Gastrocnemius medialis (tissue), 4 donors: ENCODE measurements at regions not wholly inside any gene's neighbourhood (a gene's known extent, or its start where the extent isn't known, plus 50 kb on each side); places are given as distances from the start of the nearest gene placed in this dataset.

Source experiments
- POLR2A ChIP-seq, 2 donors: fragments of 450-650 bp; IDR thresholded peaks; one replicate each; pipeline ENCODE4 v1.6.1; 2017; ENCODE audit warnings: antibody characterized with exemption in 2 of 2, mild to moderate bottlenecking in 2 of 2, moderate library complexity in 2 of 2
- TF ChIP-seq, protein P1 (sequence below), 5 experiments: fragments of 450-650 bp in 3 of 5; fragments of 200-600 bp in 2 of 5; sonication (generic) in 2 of 5; IDR thresholded peaks in 4 of 5; conservative IDR thresholded peaks in 1 of 5; 1 replicate in 4 of 5; 2 replicates in 1 of 5; pipeline ENCODE4 v1.5.1; 2016 to 2019; ENCODE audit warnings: antibody characterized with exemption in 5 of 5, mild to moderate bottlenecking in 3 of 5, moderate library complexity in 3 of 5

DNA sequence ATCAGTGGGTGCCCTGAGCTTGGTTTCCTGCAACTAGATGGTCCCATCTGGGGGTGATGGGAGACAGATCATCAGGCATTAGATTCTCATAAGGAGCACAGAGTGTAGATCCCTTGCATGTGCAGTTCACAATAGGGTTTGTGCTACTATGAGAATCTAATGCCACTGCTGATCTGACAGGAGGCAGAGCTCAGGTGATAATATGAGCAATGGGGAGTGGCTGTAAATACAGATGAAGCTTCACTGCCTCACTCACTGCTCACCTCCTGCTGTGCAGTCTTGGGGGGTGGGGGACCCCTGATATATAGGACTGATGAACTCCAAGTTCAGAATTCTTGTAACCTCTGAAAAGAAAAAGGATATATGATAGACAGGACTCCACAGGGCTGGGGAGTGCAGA is 108.0 kb downstream of the RIN2 start:
- TF ChIP-seq, protein P1, sequence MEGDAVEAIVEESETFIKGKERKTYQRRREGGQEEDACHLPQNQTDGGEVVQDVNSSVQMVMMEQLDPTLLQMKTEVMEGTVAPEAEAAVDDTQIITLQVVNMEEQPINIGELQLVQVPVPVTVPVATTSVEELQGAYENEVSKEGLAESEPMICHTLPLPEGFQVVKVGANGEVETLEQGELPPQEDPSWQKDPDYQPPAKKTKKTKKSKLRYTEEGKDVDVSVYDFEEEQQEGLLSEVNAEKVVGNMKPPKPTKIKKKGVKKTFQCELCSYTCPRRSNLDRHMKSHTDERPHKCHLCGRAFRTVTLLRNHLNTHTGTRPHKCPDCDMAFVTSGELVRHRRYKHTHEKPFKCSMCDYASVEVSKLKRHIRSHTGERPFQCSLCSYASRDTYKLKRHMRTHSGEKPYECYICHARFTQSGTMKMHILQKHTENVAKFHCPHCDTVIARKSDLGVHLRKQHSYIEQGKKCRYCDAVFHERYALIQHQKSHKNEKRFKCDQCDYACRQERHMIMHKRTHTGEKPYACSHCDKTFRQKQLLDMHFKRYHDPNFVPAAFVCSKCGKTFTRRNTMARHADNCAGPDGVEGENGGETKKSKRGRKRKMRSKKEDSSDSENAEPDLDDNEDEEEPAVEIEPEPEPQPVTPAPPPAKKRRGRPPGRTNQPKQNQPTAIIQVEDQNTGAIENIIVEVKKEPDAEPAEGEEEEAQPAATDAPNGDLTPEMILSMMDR (IDR thresholded peaks at IDR 0.05 in 4 of 5, conservative IDR thresholded peaks at IDR 0.05 in 1 of 5): no peak
- TF ChIP-seq POLR2A (IDR thresholded peaks at IDR 0.05): no peak
